GM18858 (cell line): ENCODE measurements at regions not wholly inside any gene's neighbourhood (a gene's known extent, or its start where the extent isn't known, plus 50 kb on each side); places are given as distances from the start of the nearest gene placed in this dataset.
"Not testable (repeated sequence)": the region's sequence is repeated elsewhere in the genome, so short reads cannot be mapped to it uniquely, and the experiment has no call there.

Experiments
- ATAC-seq: cut with Tn5 transposase; IDR thresholded peaks from one replicate; pipeline ENCODE4 v1.9.1; 2021; ENCODE audit not compliant: unreplicated experiment

GRCh38 chr1:157233131-157233530 is 94.9 kb upstream of the ETV3 start:
- no peak for ATAC-seq

- ATAC-seq, result no peak
Observed at GRCh38 chr1:157231846-157232525, 93.8 kb upstream of the ETV3 start.

- no peak for ATAC-seq
Observed at GRCh38 chr1:157230500-157230899, 92.3 kb upstream of the ETV3 start.

- no peak for ATAC-seq
Observed at GRCh38 chr1:157227700-157228099, 89.5 kb upstream of the ETV3 start.

- no peak for ATAC-seq
Observed at GRCh38 chr1:157226739-157227138, 88.5 kb upstream of the ETV3 start.

- ATAC-seq, result no peak
Observed at GRCh38 chr1:157219600-157219999, 81.4 kb upstream of the ETV3 start.

GRCh38 chr1:157219182-157219581 is 81.0 kb upstream of the ETV3 start:
- no peak for ATAC-seq

- no peak for ATAC-seq
Observed at GRCh38 chr1:157218671-157219070, 80.5 kb upstream of the ETV3 start.

GRCh38 chr1:157217486-157217885 is 79.3 kb upstream of the ETV3 start:
- ATAC-seq, result no peak

- ATAC-seq, result no peak
Observed at GRCh38 chr1:157213836-157214235, 75.6 kb upstream of the ETV3 start.

GRCh38 chr1:157209514-157209913 is 71.3 kb upstream of the ETV3 start:
- no peak for ATAC-seq

GRCh38 chr1:157205982-157206381 is 67.8 kb upstream of the ETV3 start:
- not testable (repeated sequence) for ATAC-seq

GRCh38 chr1:157203166-157203565 is 65.0 kb upstream of the ETV3 start:
- no peak for ATAC-seq

- ATAC-seq, result no peak
Observed at GRCh38 chr1:157202331-157202730, 64.1 kb upstream of the ETV3 start.

GRCh38 chr1:157201767-157202166 is 63.6 kb upstream of the ETV3 start:
- ATAC-seq, result no peak

- ATAC-seq, result no peak
Observed at GRCh38 chr1:157200451-157200850, 62.3 kb upstream of the ETV3 start.

- ATAC-seq, result no peak
Observed at GRCh38 chr1:157199421-157199755, 61.2 kb upstream of the ETV3 start.

GRCh38 chr1:157198619-157199420 is 60.6 kb upstream of the ETV3 start:
- no peak for ATAC-seq

GRCh38 chr1:157197906-157198435 is 59.8 kb upstream of the ETV3 start:
- no peak for ATAC-seq

- not testable (repeated sequence) for ATAC-seq
Observed at GRCh38 chr1:157196670-157197456, 58.7 kb upstream of the ETV3 start.

GRCh38 chr1:157196245-157196543 is 58.0 kb upstream of the ETV3 start:
- ATAC-seq, result no peak
